Parathyroid adenoma (tissue), 2 donors: ENCODE measurements at regions not wholly inside any gene's neighbourhood (a gene's known extent, or its start where the extent isn't known, plus 50 kb on each side); places are given as distances from the start of the nearest gene placed in this dataset.
"Not testable (repeated sequence)": the region's sequence is repeated elsewhere in the genome, so short reads cannot be mapped to it uniquely, and the experiment has no call there.

Experiments used
- H2AFZ ChIP-seq: fragments of 300-600 bp; sonication (generic); one replicate; pipeline ENCODE4 v1.7.0; 2017; ENCODE audit warnings: antibody characterized with exemption, mild to moderate bottlenecking
- H3K27ac ChIP-seq: fragments of 300-600 bp; sonication (generic); one replicate; pipeline ENCODE4 v1.7.0; 2017
- H3K27me3 ChIP-seq: fragments of 300-600 bp; sonication (generic); one replicate; pipeline ENCODE4 v1.7.0; 2017; ENCODE audit warnings: low read length; ENCODE audit not compliant: control insufficient read depth, insufficient read depth
- H3K36me3 ChIP-seq: fragments of 300-600 bp; sonication (generic); one replicate; pipeline ENCODE4 v1.7.0; 2017; ENCODE audit warnings: low read length; ENCODE audit not compliant: control insufficient read depth, insufficient read depth
- H3K4me1 ChIP-seq: fragments of 300-600 bp; sonication (generic); one replicate; pipeline ENCODE4 v1.7.0; 2017; ENCODE audit warnings: control low read depth
- H3K4me2 ChIP-seq: fragments of 300-600 bp; sonication (generic); one replicate; pipeline ENCODE4 v1.7.0; 2017; ENCODE audit warnings: low read length
- H3K4me3 ChIP-seq: fragments of 300-600 bp; sonication (generic); one replicate; pipeline ENCODE4 v1.7.0; 2017; ENCODE audit warnings: low read depth, low read length
- H3K79me2 ChIP-seq: fragments of 300-600 bp; sonication (generic); one replicate; pipeline ENCODE4 v1.7.0; 2017; ENCODE audit warnings: control low read depth
- H3K9ac ChIP-seq: fragments of 300-600 bp; sonication (generic); one replicate; pipeline ENCODE4 v1.7.0; 2017; ENCODE audit warnings: mild to moderate bottlenecking
- H3K9me3 ChIP-seq: fragments of 300-600 bp; sonication (generic); one replicate; pipeline ENCODE4 v1.7.0; 2017; ENCODE audit warnings: low read length; ENCODE audit not compliant: control insufficient read depth
- TF ChIP-seq, protein P1 (sequence below): fragments of 300-600 bp; sonication (generic); IDR thresholded peaks from one replicate; pipeline ENCODE4 v1.7.0; 2017; ENCODE audit warnings: antibody characterized with exemption, mild to moderate bottlenecking
- donor health status: primary hyperparathyroidism.

DNA sequence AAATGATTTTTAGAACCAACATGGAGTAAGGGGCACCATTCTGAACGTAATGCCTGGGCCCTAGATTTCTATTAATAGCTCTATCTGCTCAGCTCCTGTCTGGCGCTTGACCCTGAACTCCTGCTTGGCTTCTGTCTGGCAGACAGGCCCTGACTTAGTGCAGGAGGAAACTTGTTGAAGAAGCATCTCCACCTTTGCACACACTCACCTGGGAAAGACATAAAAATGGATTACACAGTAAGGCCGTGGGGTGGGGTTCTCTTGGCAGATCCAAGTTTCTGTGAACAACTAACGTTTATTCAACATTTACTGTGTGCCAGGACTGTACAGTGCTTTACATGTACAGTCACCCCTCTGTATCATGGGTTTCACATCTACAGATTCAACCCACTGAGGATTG, 62.1 kb upstream of the CNIH3 start:
- H3K79me2 ChIP-seq, result no peaks in the 10 kb centered on the region
- no peak overlapping the region for H3K4me3 ChIP-seq
- no peaks in the 10 kb centered on the region for H3K4me1 ChIP-seq
- H2AFZ ChIP-seq, result no peak overlapping the region
- no peaks in the 10 kb centered on the region for H3K9me3 ChIP-seq
- H3K4me2 ChIP-seq, result no peak overlapping the region
- no peaks in the 10 kb centered on the region for H3K27me3 ChIP-seq
- H3K9ac ChIP-seq, result no peak overlapping the region
- TF ChIP-seq, protein P1, sequence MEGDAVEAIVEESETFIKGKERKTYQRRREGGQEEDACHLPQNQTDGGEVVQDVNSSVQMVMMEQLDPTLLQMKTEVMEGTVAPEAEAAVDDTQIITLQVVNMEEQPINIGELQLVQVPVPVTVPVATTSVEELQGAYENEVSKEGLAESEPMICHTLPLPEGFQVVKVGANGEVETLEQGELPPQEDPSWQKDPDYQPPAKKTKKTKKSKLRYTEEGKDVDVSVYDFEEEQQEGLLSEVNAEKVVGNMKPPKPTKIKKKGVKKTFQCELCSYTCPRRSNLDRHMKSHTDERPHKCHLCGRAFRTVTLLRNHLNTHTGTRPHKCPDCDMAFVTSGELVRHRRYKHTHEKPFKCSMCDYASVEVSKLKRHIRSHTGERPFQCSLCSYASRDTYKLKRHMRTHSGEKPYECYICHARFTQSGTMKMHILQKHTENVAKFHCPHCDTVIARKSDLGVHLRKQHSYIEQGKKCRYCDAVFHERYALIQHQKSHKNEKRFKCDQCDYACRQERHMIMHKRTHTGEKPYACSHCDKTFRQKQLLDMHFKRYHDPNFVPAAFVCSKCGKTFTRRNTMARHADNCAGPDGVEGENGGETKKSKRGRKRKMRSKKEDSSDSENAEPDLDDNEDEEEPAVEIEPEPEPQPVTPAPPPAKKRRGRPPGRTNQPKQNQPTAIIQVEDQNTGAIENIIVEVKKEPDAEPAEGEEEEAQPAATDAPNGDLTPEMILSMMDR, result no peak
- H3K27ac ChIP-seq, result no peak overlapping the region
- H3K36me3 ChIP-seq, result no peaks in the 10 kb centered on the region

DNA sequence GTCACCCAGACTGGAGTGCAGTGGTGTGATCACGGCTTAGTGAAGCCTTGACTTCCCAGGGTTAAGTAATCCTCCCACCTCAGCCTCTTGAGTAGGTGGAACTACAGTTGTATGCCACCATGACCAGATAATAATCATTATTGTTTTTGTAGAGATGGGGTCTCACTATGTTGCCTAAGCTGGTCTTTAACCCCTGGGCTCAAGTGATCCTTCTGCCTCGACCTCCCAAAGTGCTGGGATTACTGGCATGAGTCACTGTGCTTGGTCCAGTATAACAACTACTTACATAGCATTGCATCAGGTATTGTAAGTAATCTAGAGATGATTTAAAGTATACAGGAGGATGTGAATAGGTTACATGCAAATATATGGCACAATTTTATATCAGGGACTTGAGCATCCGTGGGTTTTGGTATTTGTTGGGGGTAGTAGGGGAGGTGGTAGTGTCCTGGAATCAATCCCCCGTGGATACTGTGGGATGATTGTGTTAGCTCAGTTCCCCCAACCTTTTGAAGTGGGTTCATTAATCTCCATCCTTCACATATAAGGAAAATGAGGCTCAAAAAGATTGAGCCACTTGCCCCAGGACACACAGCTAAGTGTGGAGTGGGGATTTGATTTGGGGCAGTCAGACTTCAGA, 61.4 kb upstream of the CNIH3 start:
- Histone ChIP-seq H3K9ac (no peak overlapping the region), H2AFZ (no peak overlapping the region), H3K36me3 (no peaks in the 10 kb centered on the region), H3K4me3 (no peak overlapping the region), H3K27ac (no peak overlapping the region), H3K4me2 (no peak overlapping the region), H3K79me2 (no peaks in the 10 kb centered on the region), H3K4me1 (no peaks in the 10 kb centered on the region), H3K27me3 (no peaks in the 10 kb centered on the region), H3K9me3 (no peaks in the 10 kb centered on the region)
- TF ChIP-seq, protein P1, result no peak

DNA sequence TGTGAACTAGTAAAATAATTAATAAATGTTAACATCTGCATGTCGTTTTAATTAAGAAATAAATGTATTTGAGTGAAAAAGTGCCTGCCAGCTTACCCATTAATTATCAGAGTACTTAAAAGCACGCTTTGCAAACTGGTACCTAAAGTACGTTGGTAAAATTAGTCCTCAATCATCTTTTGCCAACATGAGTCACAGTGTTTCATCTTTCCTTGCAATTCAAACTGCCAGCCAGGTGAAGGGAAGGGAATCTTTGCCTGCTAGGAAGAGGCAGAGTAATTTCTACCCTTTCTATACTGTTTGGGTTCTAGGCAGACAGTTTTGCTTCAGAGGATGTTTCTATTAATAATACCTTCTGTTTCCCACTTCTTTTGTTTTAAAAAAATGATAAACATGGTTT, 57.2 kb upstream of the CNIH3 start:
- TF ChIP-seq, protein P1, result no peak
- no peak overlapping the region for H3K9ac ChIP-seq
- no peak overlapping the region for H3K27ac ChIP-seq
- H3K4me3 ChIP-seq, result no peak overlapping the region
- H3K79me2 ChIP-seq, result no peaks in the 10 kb centered on the region
- H3K9me3 ChIP-seq, result no peaks in the 10 kb centered on the region
- no peak overlapping the region for H2AFZ ChIP-seq
- no peaks in the 10 kb centered on the region for H3K36me3 ChIP-seq
- no peaks in the 10 kb centered on the region for H3K4me1 ChIP-seq
- H3K4me2 ChIP-seq, result no peak overlapping the region
- no peaks in the 10 kb centered on the region for H3K27me3 ChIP-seq

DNA sequence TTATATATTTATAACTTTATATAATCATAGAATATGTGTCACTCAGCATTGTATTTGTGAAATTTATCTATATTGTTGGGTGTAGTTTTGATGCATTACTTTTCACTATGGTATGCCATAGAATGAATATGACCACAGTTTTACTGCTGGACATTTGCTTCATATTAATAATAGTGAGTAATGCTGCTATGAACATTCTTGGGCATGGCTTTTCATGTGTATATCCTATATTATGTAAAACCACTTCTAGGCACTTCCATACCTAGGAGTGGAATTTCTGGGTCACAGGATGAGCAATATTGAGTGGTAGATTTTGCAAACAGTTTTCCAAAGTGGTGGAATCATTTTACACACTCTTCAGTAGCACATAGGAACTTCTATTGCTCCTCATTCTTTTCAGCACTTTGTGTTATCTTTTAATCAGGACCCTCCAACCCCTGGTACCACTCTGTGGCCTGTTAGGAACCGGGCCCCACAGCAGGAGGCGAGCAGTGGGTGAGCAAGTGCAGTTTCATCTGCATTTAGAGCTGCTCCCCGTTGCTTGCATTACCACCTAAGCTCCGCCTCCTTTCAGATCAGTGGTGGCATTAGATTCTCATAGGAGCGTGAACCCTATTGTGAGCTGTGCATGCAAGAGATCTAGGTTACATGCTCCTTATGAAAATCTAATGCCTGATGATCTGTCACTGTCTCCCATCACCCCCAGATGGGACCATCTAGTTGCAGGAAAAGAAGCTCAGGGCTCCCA, 56.0 kb upstream of the CNIH3 start:
- TF ChIP-seq, protein P1, result no peak
- H3K4me2 ChIP-seq, result no peak overlapping the region
- H3K4me3 ChIP-seq, result no peak overlapping the region
- no peak overlapping the region for H3K27ac ChIP-seq
- no peak overlapping the region for H3K9ac ChIP-seq
- no peak overlapping the region for H2AFZ ChIP-seq
- H3K4me1 ChIP-seq, result no peaks in the 10 kb centered on the region
- no peaks in the 10 kb centered on the region for H3K27me3 ChIP-seq
- no peaks in the 10 kb centered on the region for H3K9me3 ChIP-seq
- H3K79me2 ChIP-seq, result no peaks in the 10 kb centered on the region
- no peaks in the 10 kb centered on the region for H3K36me3 ChIP-seq

DNA sequence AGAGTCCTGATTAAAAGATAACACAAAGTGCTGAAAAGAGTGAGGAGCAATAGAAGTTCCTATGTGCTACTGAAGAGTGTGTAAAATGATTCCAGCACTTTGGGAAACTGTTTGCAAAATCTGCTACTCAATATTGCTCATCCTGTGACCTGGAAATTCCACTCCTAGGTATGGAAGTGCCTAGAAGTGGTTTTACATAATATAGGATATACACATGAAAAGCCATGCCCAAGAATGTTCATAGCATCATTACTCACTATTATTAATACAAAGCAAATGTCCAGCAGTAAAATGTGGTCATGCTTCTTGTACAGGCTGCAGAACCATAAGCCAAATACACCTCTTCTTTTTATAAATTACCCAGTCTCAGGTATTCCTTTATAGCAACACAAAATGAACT, 53.2 kb upstream of the CNIH3 start:
- H2AFZ ChIP-seq, H3K79me2 ChIP-seq, H3K4me3 ChIP-seq, H3K27me3 ChIP-seq, H3K27ac ChIP-seq, H3K36me3 ChIP-seq, H3K9me3 ChIP-seq, H3K4me2 ChIP-seq, H3K4me1 ChIP-seq, H3K9ac ChIP-seq: not testable (repeated sequence)
